HS-5 (cell line): ENCODE measurements at regions not wholly inside any gene's neighbourhood (a gene's known extent, or its start where the extent isn't known, plus 50 kb on each side); places are given as distances from the start of the nearest gene placed in this dataset.

Source experiments
- DNase-seq: peaks from one replicate; pipeline ENCODE4 v3.0.0-alpha.2; 2012; ENCODE audit warnings: low read depth

DNA sequence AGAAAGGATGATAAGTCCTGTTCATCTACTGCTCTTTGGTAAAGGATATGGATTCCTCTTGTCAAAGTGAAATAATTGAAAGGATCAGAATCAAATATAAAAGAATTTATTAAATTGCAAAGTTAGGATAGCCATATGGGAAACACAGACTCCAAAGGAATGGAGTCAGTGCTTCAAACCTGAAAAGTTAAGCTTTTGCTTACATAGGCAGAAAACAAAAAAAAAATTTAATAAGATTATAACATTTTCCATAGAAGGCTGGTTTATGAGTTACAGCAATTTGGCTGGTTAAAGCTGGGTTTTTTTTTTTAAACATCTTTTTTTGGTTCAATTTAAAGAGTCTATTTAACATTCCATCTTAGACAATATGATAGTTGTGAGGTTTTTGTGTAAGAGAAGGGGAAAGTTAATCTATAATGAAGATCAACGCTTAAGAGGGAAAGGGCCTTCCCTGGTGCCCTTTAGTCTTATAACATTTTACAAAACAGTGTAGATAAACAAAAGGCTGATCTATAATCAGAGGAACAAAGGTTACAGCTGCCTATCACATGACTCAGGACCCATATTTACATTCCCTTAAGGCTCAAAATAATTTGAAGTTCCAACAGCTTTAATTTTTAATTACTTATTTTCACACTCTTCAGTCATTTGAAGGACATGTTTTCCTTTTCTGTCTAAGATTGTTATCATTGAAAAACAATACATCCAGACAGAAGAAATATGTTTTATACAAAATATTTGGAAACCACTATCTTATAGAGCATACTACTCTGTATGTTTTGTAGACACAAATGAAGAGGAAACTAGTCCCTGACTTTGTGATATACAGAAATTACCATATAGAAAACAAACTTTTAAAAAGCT, 234.3 kb upstream of the MBL2 start:
- DNase-seq = no peak

DNA sequence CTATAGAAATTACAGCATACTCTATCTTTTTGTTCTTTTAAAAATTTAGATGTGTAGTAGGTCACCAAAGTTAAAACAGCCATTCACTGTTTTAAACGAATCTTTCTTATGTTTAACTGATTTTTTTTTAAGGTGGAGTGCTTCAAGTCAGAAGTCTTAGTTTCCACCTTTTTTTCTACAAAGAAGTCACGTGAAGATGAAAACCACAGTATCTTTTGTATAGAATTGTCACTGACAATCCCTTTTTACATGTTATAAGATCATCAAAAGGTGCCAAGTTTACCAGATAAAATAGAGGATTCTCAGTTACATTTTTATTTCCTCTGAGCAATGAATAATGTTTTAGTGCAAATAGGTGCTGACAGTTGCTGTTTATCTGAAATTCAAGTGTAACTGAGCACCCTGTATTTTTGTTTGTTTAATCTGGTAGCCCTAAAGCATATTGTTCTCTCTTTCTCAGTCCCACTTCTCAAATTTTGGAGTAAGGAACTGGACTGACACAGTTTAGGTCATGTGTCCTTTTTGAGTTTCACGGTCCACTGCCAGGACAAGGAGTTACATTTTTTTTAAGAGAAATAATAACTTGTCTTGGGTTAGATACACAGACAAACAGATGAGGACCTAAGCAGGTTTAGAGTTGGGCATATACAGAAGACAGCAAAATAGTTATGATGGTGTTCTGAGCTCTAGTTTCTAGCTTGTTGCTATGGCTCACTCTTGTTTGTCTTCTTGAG, 233.2 kb upstream of the MBL2 start:
- DNase-seq = no peak

DNA sequence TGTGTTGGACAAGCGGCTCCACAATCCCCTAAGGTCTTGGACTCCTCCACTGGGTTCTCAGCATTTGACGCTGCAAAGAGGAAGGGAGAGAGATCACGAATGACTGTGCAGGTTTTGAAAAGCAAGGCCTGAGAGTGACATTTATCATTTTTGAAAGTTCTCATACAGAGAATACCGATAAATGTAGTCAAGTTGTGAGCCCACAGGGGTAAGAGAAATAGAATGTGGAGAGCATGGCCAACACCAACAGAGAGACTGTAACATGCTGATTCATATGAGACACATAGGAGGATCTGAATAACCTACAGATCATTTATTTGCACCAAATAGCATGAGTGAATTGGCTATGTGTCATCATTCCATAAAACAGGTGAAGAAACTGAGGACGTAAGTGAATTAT, 230.5 kb upstream of the MBL2 start:
- DNase-seq = no peak

DNA sequence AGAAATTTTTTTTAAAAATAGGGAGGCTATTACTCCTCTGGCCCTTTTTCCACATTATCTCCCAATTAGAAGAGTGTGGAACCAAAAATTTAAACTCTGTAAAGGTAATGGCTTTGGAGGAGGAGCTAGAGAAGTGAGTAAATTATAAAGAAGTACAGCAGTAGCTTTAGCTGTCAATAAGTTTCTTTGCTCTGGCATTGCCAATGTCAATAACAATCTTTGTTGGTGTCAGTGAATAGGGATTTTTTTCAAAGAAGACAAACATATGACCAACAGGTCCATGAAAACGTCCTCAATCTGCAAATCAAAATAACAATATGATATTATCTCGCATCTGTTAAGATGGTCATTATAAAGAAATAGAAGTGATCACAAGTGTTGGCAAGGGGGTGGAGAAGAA, 227.1 kb upstream of the MBL2 start:
- no peak for DNase-seq

DNA sequence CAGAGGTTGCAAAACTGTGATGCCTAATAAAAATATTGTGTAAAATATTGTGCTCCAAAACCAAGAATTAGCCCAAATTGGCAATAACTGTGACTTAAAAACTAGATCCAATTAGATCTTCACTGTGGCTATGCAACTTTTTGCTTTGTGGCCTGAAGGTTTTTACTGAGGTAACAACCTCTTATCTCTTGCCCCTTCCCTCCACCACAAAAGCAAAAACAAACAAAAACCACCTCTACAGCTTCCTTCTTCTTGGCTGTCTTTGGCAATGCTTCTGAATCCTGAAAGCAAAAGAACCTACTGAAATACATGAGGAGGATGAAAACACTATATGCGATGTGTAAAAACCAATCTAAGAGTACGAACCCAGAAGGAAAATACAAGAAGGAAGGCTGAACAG, 226.7 kb upstream of the MBL2 start:
- DNase-seq = no peak

DNA sequence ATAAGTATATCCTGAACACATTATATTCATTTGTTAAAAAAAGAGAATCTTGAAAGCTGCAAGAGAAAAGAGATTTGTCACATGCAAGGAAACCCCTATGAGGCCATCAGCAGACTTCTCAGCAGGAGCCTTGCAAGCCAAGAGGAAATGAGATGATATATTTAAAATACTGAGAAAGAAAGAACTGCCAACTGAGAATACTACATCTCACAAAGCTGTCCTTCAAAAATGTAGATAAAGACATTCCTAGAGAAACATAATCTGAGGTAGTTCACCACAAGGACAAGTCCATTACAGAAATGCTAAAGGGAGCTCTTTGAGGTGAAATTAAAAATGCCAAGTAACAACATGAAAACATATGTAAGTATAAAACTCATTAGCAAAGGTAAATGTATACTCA, 224.4 kb upstream of the MBL2 start:
- DNase-seq = no peak

DNA sequence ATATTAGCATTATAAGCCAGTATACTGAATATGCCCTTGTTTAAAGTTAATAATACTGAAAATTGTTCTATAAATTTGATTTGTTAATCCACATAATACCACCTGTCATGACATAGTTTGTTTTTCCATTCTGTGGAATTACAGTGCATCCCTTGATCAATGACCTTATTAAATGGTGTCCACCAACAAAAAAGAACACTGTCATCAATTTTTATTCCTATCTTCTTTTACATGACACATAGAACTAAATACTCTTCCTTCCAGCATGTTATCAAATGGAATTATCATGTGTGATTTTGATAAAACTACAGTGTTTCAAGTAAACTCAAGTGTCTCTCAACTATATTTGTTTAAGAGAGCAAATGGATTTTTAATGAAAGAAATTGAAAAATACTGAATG, 221.8 kb upstream of the MBL2 start:
- DNase-seq = no peak

DNA sequence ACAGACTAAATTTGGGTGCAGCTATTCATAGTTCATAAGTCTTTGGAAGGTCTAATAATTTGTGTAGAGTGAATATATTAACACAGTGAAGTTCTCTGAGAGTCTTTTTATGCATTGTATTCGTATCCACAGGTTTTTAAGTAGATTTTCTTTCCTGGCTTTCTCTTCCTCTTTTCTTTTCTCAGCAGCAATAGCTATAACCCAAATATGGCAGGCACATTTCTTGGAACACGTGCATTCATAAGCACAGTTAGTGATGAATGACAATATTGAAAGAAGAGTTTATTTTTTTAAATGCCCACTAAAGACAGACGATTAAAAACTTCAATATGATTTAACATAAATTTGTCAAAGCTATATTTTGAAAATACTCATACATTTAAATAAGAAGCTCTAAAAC, 220.5 kb upstream of the MBL2 start:
- no peak for DNase-seq

DNA sequence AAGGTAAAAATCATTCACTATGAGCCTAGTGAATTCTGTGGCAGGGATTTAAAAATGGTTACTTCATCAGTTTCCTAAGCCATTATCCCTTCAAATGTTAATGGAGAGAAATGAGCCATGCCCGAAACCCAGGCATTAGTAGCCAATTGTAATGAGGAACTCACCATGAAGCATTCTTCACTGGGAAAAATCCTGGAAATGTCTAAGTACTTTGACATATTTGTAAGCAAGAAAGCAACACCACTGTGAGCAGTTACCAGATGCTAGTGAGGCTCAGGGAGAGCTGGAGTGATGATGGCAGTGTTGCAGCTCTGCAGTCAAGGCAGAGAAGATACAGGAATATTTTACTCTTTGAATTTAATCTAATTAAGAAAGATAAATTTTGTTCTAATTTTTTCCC, 220.0 kb upstream of the MBL2 start:
- no peak for DNase-seq

DNA sequence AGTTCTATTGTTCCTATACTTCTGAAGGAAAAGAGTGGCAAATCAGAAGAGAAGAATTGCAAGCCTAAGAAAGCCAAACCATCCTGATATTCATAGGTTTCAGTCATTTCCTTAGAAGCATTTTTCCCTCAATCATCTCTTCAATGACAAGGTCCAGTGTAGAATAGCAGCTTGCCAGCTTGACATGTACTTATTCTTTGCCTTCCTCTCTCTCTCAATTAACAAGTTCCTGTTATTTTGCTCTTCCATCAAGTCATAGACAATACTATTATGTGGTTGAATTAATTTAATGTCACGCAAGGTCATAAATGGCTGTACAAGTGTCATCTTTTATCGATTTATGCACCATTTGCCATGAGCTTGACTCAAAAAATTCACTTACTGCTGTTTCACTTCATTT, 216.3 kb upstream of the MBL2 start:
- no peak for DNase-seq

DNA sequence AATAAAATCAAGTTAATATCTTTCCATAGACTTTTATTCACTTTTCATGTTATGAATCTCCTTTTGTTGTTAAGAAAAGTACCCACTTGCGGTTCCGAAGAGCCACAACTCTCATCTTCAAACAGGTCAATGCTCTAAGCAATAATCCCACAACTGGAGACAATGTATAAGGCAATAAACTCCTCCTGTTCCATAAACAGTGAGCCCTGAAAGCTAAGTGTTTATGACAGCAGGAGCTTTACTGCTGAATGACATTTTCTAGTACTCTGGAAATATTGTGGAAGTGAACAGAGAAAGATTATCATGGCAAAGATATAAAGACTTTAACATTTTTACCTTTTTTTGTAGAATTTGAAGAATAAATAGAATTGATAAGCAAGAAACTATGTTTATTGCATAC, 213.5 kb upstream of the MBL2 start:
- DNase-seq = no peak

DNA sequence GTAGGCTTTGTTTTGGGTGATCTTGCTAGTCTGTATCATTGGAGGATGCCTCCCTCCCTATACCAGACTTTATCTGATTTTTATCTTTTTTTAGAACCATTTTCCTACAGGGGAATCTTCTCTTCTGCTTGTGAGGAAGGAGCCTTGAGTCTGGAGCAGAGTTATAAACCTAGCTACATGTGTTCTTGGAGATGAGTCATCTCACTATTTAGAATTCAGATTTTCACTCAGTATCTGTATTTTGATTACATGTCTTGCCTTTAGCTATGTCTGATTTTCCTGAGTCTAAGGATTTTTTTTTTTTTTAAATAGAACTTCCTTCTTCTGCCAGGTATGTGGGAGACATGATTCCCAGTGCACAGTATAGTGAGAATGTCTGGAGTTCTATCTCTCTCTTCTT, 211.6 kb upstream of the MBL2 start:
- no peak for DNase-seq

DNA sequence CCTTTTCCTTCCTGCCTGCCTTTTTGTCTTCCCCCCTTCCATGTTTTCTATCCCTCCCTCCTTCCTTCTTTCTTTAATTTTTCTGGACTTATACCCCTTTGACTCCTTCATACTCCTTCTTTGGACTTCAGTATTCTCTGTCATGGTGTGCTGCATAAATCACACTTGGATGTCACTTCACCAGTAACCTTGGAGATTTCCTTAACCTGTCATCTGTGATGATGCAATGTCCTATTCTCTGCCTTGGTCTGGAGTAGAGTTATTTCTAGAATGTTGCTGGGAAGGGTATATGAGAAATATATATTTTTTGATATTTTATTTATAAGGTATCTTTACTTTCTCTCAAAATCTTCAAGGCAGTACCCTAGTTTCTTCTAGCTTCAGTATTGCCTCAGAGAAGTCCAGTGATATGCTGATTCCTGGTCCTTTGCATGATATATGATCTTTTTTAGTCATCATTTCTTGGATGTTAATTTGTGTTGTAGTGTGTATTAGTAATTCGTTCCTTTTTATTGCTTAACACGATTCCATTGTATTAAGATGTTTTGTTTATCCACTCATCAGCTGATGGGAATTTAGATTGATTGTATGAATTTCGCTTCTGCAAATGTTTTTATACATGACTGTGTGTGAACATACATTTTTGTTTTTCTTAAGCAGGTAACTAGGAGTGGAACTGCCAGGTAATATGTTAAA, 206.9 kb upstream of the MBL2 start:
- DNase-seq = no peak

DNA sequence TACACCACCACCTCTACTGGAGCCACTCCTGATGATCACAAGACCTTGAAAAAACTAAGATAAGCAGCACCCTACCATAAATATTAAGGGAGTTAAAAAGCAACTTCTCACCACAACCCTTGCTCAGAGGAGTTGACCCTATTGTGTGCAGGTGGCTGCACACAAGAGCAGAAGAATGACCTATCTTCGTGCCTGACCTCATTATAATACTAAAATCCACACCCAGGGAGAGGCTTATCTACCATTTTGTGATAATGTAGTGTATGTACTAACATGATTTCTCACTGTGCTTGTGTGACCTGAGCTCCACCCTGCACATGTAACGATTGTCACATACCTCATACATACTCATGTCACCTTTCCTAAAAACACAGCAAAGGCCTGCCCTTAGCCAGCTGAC, 205.0 kb upstream of the MBL2 start:
- no peak for DNase-seq

DNA sequence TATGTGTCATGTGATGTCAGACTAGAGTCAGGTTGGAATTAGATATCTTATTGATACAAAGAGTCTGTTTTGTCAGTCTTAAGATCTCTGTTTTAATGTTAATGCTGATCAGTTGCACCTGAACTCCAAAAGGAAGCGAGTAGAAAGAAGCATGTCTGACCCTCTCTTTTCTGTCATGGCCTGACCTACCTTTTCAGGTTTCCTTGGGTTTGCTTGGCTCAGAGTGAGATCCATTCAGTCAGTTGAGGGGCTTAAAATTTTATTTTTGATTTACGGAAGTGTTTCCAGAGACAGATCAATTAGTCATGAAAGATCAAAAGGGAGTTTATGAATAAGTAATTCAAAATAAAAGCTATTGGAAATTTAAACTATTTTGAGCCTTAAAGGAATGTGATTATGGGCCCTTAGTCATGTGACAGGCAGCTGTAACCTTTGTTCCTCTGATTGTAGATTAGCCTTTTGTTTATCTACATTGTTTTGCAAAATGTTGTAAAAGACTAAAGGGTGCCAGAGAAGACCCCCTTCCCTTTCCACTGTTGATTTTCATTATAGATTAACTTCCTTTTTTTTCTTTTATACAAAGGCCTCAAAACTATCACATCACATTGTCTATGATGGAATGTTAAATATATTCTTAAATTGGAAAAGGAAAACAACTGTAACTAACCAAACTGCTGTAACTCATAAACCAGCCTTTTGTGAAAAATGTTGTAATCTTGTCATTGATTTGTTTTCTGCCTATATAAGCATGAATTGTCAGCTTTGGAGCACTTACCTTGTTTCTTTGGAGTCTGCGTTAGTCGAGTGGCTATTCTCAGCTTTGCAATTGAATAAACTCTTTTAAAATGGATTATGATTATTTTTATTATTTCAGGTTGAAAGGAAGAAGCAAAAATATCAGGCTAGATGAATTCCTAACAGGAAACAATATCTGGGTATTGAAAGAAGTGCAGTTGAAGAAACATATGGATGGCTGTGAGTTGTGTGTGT, 195.5 kb upstream of the MBL2 start:
- no peak for DNase-seq

DNA sequence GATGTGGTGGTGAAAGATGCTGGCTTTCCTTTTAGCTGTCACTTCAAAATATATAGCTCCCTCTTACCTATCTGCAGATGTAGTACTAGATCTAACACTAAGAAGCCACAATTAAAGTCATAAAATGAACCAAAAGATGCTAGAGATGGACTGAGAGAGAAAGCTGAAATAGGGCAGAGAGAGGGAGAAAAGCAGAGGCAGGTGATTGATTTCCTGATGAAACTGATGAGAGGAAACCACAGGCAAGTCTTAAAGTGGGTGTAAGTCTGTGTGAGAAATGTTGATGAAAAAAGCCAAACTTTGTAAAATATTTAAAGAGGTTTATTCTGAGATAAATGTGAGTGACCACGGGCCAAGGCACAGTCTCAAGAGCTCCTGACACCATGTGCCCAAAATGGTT, 194.3 kb upstream of the MBL2 start:
- no peak for DNase-seq

DNA sequence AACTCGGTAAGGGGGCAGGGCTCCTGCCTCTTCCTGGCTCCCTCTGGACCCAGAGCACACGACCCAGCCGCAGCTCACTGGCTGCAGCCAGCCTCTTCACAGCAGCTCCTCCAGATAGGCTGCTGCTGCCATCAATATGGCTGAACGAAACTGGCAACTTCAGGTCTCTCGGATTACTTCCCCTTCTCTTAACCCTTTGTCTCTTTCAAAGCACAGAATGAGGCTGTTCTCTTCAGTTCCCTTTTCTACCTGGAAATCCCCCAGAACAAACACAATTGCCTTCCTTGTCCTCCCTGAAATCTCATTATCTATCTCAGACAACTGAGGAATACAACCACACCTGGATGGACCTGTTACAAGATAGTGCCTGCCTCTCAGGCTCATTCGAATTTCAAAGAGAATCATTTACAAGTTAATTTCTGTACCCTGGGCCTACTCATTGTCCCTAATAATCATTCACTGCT, 193.4 kb upstream of the MBL2 start:
- no peak for DNase-seq

DNA sequence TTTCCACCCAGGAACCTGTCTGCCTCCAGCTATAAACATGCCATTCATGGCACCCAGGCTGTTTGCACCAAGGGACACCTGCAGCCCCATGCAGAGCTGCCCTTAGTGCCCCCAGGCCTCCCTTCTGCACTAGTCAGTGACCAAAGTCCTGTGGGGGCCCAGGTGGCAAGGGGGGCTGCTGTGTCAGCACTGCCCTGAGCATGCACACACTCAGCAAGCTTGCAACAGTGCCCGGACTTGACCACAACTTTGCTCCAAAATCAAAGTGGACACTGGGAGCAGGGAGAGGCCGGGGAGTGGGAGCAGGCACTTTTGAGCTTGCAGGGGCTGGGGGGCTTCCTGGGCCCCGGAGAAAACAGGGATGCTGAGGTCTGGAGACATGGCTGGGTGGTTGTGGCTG, 192.9 kb upstream of the MBL2 start:
- DNase-seq = no peak

DNA sequence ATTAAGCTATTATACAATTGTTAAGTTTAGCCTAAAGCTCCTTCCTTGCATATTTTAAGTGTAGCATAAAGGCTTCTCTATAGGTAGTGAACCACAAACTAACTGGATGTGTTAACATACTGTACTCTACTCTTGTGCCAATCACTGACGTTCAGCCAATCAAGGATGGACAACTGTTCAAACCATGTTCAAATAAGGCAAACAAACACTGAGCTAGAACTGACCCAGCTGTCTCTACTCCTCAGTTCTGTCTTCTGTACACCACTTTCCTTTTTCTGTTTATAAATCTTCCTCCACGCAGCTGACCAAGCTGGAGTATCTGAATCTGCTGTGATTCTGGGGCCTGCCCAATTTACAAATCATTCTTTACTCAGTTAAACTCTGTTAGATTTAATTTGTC, 188.7 kb upstream of the MBL2 start:
- DNase-seq = no peak

DNA sequence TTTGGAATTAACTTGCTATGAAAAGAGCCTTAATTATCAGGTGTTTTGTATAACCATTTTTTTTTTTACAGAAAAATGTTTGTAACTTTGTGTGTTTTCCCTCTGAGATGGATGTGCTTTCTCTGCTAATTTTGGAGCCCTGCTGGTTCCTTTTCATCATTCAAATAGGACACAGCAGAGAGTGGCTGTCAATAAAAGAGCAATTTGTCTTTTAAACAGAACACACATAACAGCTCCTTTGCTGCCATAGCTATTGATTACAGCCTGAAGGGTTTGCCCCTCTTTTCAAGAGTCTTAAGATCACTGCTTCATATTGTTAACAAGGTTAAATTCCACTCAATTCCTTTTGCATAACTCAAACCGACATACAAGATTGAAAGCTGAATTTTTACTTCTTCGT, 187.2 kb upstream of the MBL2 start:
- no peak for DNase-seq

DNA sequence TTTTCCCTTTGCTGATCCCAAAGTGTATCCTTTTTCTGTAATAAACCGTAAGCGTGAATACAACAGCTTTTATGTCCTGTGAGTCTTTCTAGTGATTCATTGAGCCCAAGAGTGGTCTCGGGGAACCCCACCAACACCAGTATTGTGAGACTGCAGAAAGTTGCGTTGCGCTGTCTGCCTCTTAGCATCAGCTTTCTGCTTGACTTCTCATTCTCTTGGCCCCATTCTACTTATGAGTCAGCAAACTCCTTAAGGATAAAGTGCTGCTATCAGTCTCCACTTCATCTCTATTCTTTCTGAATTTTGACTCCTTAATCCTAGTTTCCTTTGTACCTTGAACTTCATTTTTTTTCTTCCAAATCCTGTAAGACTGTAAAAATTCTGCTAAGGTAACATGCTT, 184.3 kb upstream of the MBL2 start:
- DNase-seq = no peak

DNA sequence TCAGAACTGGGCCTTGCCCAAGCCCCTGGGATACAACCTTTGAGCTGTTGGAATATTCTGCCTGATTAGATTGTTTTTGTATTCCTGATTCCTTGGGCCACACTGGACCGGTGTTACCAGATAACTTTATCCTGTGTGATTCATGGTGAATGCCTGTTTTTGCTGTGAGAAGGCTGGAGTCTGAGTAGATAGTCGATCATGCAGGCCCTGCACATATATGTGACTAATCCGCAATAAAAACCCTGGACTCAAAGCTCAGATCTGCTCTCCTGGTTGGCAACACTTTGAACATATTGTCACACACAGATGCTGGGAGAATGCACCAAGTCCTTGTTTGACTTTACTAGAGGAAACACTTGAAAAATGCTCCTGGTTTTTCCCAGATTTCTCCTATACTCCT, 183.9 kb upstream of the MBL2 start:
- DNase-seq = no peak
